GM21737 (cell line): ENCODE measurements at regions not wholly inside any gene's neighbourhood (a gene's known extent, or its start where the extent isn't known, plus 50 kb on each side); places are given as distances from the start of the nearest gene placed in this dataset.
"Not testable (repeated sequence)": the region's sequence is repeated elsewhere in the genome, so short reads cannot be mapped to it uniquely, and the experiment has no call there.

Experiments used
- ATAC-seq: cut with Tn5 transposase; IDR thresholded peaks from one replicate; pipeline ENCODE4 v1.9.1; 2021; ENCODE audit warnings: mild to moderate bottlenecking, moderate library complexity; ENCODE audit not compliant: unreplicated experiment

DNA sequence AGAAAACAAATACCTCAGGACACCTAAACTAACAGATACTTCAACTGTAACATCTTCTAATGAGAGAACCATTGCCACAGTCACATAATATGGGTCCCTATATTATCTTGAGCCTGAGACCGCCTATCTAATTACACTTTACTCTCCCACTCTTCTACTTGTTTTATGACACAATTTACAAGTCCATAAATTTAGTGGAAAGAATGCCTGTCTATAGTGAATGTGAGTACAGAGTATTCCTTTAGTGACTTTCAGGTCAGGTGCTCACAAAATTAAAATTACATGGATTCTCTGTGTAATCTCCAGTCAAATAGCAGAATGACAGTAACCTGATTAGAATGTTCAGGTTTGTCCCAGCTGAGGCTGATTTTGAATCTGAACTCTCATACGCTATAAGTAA, 624.1 kb downstream of the PKHD1 start:
- ATAC-seq = no peak

DNA sequence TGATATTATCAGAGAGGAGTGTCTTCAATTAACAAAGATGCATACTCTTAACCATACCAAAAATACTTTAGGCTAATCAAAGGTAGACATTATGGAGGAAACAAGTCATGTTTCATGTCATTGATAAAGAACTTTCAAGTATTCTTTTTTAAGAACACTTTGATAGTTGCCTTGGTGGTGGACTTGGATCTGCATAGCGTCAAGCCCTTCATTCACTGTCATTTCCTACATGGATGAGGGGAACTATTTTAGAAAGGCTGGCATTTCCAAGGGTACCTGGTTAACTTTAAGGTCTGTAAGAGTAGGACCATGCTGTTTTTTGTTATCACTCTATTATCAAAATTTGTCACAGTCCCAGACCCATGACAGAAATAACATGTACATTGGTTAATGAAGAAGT, 622.5 kb downstream of the PKHD1 start:
- ATAC-seq = no peak

GRCh38 chr6:51466427-51466826, 621.0 kb downstream of the PKHD1 start:
- no peak for ATAC-seq

DNA sequence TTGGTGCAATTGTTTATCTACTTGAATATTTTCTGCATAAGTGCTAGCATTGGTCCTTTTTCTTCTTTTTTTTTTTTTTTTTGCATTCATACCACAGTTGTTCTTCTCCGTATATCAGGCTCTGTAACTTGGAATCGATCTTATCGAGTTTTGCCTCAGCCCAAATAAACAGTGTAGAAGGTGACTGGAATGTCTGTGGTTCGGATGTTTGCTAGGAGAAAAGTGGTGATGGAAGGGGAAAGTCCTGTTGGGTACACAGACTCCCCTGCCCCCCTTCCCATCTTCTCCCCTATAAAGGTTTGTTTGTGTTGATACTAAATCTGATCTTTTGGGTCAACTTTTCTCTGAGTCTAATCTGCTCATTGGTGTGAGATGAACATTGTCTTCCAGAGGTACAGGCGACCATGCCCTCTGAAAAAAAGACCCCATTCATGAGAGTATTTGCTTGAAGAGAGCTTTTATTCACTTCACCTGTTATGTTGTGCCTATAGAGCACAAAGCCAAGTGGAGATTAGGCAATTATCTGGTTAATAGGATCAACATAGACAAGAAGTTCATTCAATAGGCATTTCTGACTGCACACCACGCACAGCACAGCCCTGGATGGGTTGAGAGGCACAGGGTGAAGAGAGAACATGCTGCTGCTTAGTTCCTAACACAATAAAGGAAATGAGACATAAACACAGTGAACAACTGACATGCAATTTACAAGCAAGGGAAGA, 620.0 kb downstream of the PKHD1 start:
- ATAC-seq = no peak

DNA sequence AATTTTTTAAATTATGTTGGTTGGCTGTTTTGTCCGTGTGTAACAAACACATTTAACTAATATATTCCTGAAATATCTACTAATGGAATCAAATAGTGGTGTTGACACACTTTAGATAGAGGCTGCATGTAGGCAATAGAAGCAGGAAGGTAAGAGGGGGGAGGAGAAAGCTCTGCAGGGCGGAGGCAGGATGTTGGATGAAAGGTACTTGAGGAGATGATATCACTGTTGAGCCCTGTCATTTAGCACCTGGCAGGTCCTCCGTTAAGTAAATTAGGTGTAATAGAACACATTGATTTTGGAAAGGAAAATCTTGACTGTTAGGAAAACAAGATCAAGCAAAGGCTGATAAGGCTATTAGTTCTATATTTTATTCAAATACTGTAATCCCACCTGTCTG, 618.7 kb downstream of the PKHD1 start:
- no peak for ATAC-seq

DNA sequence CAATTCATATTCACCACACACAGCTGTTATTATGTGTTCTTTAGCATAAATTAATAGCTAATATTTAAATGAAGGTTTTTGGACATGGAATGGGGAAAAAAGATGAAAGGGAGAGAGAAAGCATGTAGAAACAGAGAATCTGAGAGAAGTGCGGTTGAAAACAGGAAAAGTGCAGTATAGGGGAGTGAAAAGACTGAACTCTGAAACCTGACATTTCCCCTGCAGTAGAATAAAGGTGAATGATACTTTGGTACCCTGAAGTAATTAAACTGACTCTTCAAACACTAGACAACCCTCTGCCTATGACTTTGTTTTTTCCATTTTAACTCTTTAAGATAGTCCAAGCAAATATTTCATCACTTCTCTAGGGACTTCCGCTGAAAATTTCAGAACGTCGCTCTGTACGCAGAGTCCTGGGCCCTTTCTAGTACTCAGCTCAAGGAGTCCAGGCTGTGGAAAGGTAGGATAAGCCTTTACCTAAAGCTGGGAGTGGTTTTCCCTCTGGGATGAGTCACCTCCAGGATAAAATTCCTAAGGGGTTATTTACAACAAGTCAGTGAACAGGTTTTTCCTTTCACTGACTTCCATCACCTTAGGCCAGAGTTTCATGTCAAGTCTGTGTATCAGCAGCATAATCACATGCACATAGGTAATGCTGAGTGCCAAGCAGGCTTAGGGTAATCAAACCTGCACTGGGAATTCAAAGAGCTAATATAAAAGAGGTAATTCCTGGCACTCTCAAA, 614.5 kb downstream of the PKHD1 start:
- ATAC-seq = no peak

- ATAC-seq = no peak
Observed at GRCh38 chr6:51474022-51474975, 613.1 kb downstream of the PKHD1 start.

DNA sequence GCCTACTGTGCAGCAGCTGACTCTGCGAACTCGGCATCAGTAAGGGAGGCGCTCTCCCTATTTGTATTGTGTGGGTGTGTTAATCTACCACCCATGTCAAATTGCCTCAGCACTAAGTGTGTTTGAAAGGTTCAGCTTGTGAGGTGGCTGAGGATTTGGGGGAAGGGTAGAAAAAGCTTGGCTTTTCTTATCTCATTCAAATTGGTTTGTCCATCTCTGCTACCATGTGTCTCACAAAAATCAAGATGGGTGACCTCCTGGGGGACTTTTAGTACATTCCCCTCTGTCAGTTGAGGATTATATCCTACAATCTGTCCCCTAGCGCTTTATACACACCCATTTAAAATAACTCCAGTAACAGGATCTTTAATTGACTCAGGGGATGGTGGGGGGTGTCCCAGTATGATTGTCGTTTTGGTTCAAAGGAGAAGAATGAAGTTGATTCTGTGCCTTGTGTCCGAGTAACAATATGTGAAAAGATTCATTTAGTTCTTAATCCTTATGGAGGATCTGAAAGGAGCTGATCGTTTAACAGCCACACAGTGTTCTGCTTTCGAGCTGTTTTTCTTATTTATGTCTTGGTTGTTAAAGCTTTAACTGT, 609.6 kb downstream of the PKHD1 start:
- ATAC-seq = no peak

- no peak for ATAC-seq
Observed at GRCh38 chr6:51479296-51479695, 608.1 kb downstream of the PKHD1 start.

DNA sequence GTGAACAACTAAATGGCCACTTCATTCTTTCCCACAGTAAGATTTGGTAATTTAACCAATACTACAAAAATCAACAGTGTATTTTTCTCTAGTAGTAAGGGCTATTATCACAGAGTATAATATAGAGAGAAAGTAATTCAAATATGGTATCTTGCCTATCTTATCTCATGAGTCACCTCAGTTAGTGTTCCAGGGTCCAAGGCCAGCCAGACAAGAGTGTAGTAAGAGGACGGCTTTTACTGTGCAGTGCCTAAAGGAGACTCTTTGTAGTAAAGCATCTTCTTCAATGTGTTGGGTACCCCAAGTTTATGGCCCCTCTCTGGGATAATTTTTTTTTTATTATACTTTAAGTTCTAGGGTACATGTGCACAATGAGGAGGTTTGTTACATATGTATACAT, 607.4 kb downstream of the PKHD1 start:
- ATAC-seq = no peak

DNA sequence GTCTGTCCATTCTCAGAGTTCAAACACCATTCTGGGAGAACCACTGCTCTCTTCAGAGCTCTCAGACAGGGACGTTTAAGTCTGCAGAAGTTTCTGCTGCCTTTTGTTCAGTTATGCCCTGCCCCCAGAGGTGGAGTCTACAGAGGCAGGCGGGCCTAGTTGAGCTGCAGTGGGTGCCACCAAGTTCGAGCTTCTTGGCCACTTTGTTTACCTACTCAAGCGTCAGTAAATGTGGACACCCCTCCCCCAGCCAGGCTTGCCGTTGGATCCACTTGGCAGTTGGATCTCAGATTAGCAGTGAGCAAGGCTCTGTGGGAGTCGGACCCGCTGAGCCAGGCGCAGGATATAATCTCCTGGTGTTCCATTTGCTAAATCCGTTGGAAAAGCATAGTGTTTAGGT, 601.5 kb downstream of the PKHD1 start:
- not testable (repeated sequence) for ATAC-seq

- ATAC-seq = no peak
Observed at GRCh38 chr6:51487937-51488336, 599.5 kb downstream of the PKHD1 start.

DNA sequence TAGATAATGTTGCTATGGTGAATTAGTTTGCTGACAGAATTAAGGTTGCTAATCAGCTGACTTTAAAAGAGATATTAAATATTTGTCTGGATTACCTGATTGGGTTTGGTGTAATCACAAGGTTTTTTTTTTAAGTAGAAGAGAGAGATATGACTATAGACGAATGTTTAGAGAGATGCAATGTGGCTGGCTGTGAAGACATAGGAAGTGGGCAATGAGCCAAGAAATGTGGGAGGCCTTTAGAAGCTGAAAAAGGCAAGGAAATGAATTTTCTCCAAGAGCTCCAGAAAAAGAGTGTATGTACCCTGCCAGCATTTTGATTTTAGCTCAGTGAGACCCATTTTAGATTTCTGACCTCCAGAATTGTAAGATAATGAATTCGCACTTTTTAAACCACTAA, 598.3 kb downstream of the PKHD1 start:
- ATAC-seq = no peak

DNA sequence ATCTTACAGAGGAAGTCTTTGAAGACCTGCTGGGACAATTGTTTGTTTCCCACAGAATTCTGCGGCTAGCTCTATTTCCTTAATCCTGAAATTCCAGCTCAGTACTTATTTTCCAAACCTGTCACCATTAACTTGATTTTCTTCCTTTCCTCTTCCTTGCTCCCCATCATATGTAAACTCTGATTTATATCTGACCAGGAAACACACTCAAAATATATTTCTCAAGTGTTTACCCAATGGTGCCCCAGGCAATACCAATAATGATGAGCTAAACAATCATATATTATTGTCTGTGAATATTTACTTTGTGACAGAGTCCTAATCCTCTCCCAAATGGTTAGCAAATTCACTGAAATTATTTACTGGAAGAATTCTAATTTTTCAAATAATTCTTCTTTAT, 597.3 kb downstream of the PKHD1 start:
- ATAC-seq = no peak

DNA sequence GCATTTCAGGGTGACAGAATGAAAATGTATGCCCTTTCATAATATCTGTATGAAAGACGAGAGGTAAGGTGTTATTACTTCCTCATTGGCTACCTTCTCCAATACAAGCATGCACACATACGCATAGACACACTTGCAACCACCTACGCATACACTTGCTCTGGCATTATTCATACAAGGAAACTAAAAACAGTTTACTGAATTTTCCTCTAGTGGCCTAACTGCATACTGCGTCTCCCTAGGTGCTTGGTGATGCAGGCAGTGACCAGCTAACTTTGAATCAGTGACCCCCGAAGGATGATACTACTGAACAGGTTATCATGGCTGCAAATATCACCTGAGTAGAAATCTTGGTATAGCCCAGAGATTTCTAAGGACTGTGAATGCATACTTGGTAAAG, 593.1 kb downstream of the PKHD1 start:
- ATAC-seq = no peak

- no peak for ATAC-seq
Observed at GRCh38 chr6:51495096-51495495, 592.3 kb downstream of the PKHD1 start.

- no peak for ATAC-seq
Observed at GRCh38 chr6:51495610-51496396, 591.6 kb downstream of the PKHD1 start.

GRCh38 chr6:51502996-51503395, 584.4 kb downstream of the PKHD1 start:
- ATAC-seq = no peak

DNA sequence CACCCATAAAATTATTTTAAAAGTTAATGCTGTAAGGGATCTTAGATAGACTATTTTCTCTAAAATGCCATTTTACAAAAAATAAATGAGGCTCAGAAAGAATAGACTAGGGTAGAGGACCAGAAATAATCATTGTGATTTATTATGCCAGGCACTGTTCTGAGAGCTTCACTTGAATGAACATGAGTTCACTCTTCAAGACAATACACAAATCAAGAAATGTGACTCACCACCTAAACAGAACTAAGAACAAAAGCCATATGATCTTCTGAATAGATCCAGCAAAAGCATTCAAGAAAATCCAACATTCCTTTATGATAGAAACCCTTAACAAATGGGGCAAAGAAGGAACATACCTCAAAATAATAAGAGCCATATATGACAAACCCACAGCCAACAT, 582.0 kb downstream of the PKHD1 start:
- ATAC-seq = no peak

DNA sequence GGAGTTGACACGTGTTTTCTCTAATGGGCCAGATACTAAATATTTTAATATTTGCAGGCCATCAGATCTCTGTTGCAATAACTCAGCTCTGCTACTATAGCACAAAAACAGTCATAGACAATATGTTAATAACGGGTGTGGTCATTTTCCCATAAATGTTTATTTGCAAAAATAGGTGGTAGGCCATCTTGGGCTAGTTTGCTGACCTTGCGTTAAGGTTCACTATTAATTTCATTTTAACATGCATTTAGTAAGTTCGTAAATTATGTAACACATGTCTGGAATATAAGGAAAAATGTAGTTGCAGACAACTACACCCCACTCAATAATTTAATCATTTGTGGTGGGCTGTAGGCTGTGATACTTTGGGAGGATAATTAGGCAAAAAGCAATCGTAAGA, 577.8 kb downstream of the PKHD1 start:
- no peak for ATAC-seq
